ENCODE measurements at regions not wholly inside any gene's neighbourhood (a gene's known extent, or its start where the extent isn't known, plus 50 kb on each side); places are given as distances from the start of the nearest gene placed in this dataset.

GRCh38 chr10:121179006-121179405, 327.8 kb downstream of the WDR11 start:
- no peak overlapping the region for H3K27ac ChIP-seq
- intact Hi-C loops (cut with DNase I; ENCODE audit: low total_unique reads), result no loop called here

GRCh38 chr10:121182219-121182618, 331.1 kb downstream of the WDR11 start:
- H3K4me1 ChIP-seq, result no peaks in the 10 kb centered on the region
- no peak for TF ChIP-seq CTCF (IDR thresholded peaks at IDR 0.05 in 4 of 5, conservative IDR thresholded peaks at IDR 0.05 in 1 of 5)
- no peak for TF ChIP-seq POLR2A (IDR thresholded peaks at IDR 0.05)
- H3K36me3 ChIP-seq, result no peaks in the 10 kb centered on the region
- no peaks in the 10 kb centered on the region for H3K9me3 ChIP-seq
- no peak overlapping the region for H3K4me3 ChIP-seq
- intact Hi-C loops (cut with DNase I; ENCODE audit: low total_unique reads), result no loop called here
- peak in 1 of 2 donors; percentile 11 for DNase-seq
- no peaks in the 10 kb centered on the region for H3K27me3 ChIP-seq
- ATAC-seq, result peak in 1 of 2 donors; percentile 60
- in situ Hi-C loops (cut with MboI; ENCODE audit: low sequenced_read_pairs in 4 of 4), result no loop called here
- H3K27ac ChIP-seq, result peak overlapping the region in 1 of 4 donors; percentile 20

More at GRCh38 chr10:121179006-121179405, 327.8 kb downstream of the WDR11 start:
- no peak for DNase-seq
- H3K4me3 ChIP-seq, result no peak overlapping the region
- H3K36me3 ChIP-seq, result no peaks in the 10 kb centered on the region
- in situ Hi-C loops (cut with MboI; ENCODE audit: low sequenced_read_pairs in 4 of 4), result no loop called here
- H3K27me3 ChIP-seq, result no peaks in the 10 kb centered on the region
- no peak for ATAC-seq
- TF ChIP-seq CTCF (IDR thresholded peaks at IDR 0.05 in 4 of 5, conservative IDR thresholded peaks at IDR 0.05 in 1 of 5) (no peak), POLR2A (IDR thresholded peaks at IDR 0.05) (no peak)
- no peaks in the 10 kb centered on the region for H3K4me1 ChIP-seq
- no peaks in the 10 kb centered on the region for H3K9me3 ChIP-seq

- in situ Hi-C loops (cut with MboI; ENCODE audit: low sequenced_read_pairs in 4 of 4) (no loop called here), intact Hi-C loops (cut with DNase I; ENCODE audit: low total_unique reads) (no loop called here)
- no peak for DNase-seq
- no peak for ATAC-seq
- TF ChIP-seq POLR2A (IDR thresholded peaks at IDR 0.05) (no peak), CTCF (IDR thresholded peaks at IDR 0.05 in 4 of 5, conservative IDR thresholded peaks at IDR 0.05 in 1 of 5) (no peak)
- Histone ChIP-seq H3K27ac (no peak overlapping the region), H3K4me3 (no peak overlapping the region), H3K9me3 (no peaks in the 10 kb centered on the region), H3K27me3 (no peaks in the 10 kb centered on the region), H3K36me3 (no peaks in the 10 kb centered on the region), H3K4me1 (no peaks in the 10 kb centered on the region)
These were observed 332.1 kb downstream of the WDR11 start for GRCh38 chr10:121183236-121183635.

- intact Hi-C loops (cut with DNase I; ENCODE audit: low total_unique reads) (no loop called here), in situ Hi-C loops (cut with MboI; ENCODE audit: low sequenced_read_pairs in 4 of 4) (no loop called here)
- DNase-seq (no peak), ATAC-seq (no peak)
- no peaks in the 10 kb centered on the region for H3K4me1 ChIP-seq
- H3K27ac ChIP-seq, result no peak overlapping the region
- no peaks in the 10 kb centered on the region for H3K27me3 ChIP-seq
- no peaks in the 10 kb centered on the region for H3K9me3 ChIP-seq
- TF ChIP-seq CTCF (IDR thresholded peaks at IDR 0.05 in 4 of 5, conservative IDR thresholded peaks at IDR 0.05 in 1 of 5) (no peak), POLR2A (IDR thresholded peaks at IDR 0.05) (no peak)
- no peaks in the 10 kb centered on the region for H3K36me3 ChIP-seq
- no peak overlapping the region for H3K4me3 ChIP-seq
These were observed 332.5 kb downstream of the WDR11 start for GRCh38 chr10:121183707-121184106.

- Histone ChIP-seq H3K27ac (no peak overlapping the region), H3K27me3 (no peaks in the 10 kb centered on the region), H3K36me3 (no peaks in the 10 kb centered on the region), H3K9me3 (no peaks in the 10 kb centered on the region), H3K4me1 (no peaks in the 10 kb centered on the region), H3K4me3 (no peak overlapping the region)
- intact Hi-C loops (cut with DNase I; ENCODE audit: low total_unique reads) (no loop called here), in situ Hi-C loops (cut with MboI; ENCODE audit: low sequenced_read_pairs in 4 of 4) (no loop called here)
- DNase-seq (no peak), ATAC-seq (no peak)
- TF ChIP-seq POLR2A (IDR thresholded peaks at IDR 0.05) (no peak), CTCF (IDR thresholded peaks at IDR 0.05 in 4 of 5, conservative IDR thresholded peaks at IDR 0.05 in 1 of 5) (no peak)
These were observed 334.8 kb downstream of the WDR11 start for GRCh38 chr10:121185816-121186455.

All from gastrocnemius medialis (tissue), 4 donors.